Bone marrow (tissue), 2 donors: ENCODE measurements at regions not wholly inside any gene's neighbourhood (a gene's known extent, or its start where the extent isn't known, plus 50 kb on each side); places are given as distances from the start of the nearest gene placed in this dataset.

Experiments
- DNase-seq, 2 donors: peaks; one replicate each; lab custom pipeline; 2025; lab: John Stamatoyannopoulos, UW

- DNase-seq, result no peak
Measured at GRCh38 chr2:60321816-60322215, 231.6 kb downstream of the BCL11A start.

GRCh38 chr2:60320724-60321123 lies 232.7 kb downstream of the BCL11A start:
- no peak for DNase-seq

GRCh38 chr2:60319031-60319547 lies 234.4 kb downstream of the BCL11A start:
- no peak for DNase-seq

DNA sequence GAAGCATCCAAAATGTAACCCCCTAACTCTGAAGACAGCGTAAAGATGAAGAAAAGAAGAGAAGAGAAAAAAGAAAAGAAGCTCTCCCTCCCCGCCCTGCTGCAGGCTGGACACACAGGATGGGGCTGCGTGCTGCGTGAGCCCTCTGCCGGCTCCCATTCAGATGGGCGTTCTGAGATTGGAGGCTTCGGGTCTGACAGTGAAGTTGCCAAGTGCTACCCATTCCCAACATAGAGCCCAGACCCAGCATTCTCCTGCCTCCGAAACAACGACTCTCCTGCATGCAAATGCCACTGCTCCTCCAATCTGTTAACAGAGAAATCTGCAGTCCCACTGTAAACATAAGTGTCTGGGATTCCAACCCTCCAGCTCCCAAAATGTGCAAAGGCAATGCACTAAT lies 234.9 kb downstream of the BCL11A start:
- DNase-seq, result no peak

- no peak for DNase-seq
Measured at GRCh38 chr2:60317844-60318243, 235.6 kb downstream of the BCL11A start.

- DNase-seq, result no peak
Measured at GRCh38 chr2:60317034-60317386, 236.4 kb downstream of the BCL11A start.

DNA sequence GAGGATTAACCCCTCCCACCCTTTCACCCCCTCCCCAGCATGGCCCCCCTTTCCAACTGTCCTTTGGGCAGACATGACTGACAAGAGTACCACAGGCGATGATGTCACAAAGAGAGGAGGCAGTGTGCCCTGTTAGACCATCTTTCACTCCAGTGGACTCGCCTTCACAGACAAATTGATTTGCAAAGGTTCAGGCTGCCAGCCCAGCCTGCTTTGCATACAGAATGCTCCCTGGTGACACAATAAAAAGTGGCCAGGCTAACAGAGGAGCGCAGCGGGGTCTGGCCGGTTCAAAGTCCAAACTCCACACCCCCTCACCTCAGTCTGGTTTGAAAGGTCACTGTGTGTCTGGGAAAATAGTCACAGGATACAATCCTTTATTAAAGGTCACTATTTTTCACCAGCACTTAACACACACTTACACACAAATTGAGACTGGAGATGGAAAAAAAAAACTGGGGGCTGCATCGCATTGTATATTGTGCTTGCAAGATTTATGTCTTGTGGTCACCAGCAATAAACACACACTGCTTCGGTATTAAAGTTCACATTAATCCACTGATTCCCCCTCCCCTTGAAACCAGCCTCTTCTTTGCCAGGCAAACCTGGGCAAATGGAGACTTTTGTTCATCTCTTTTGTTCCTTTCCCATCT lies 236.9 kb downstream of the BCL11A start:
- DNase-seq, result no peak

- DNase-seq, result no peak
Measured at GRCh38 chr2:60313470-60314172, 239.8 kb downstream of the BCL11A start.

- no peak for DNase-seq
Measured at GRCh38 chr2:60312618-60313017, 240.8 kb downstream of the BCL11A start.

DNA sequence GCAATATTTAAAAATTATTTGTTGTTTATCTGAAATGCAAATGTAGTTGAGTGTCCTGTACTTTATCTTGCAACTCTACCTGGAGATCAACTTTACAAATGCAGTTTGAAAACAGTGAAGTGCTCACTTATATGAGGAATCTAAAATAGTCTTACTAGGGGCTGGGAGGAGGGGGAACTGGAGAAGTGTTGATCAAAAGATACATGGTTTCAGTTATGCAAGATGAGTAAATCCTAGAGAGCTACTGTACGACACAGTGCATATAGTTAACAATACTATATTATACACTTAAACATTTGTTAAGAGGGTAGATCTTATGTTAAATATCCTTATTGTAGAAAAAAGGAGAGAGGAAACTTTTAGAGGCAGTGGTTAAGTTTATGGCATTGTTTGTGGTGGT lies 241.9 kb downstream of the BCL11A start:
- DNase-seq, result no peak

DNA sequence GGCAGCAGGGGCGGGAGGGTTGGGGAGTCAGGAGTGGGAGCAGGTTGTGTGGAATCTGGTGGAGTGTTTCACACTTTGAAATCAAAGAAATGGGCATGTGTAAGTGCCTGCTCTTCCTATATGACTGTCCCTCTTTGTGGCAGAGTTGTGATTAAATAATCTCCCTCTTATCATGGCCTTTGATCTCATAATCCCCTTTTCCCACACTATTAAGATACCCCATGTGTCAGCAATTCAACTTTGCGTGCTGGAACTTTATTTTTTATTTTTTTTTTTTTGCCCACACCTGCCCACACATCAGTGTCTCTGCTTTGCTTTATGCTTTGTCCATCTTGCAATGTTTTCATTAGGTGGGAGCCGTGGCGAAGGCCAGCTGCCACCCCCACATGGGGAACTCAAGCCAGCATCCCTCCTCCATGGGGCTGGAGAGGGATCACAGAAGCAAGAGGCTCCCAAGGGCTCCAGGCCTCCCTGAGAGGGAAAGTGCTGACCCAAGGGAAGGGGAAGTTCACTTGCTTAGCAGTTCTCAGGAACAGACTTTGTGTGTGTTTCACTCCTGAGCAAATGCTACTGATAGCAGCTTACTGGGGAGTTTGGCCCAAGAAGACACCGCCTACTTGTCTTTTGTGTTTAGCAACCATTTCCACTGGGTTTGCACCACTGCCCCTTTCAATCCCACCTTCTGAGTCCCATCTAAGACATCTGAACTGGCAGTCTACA lies 243.4 kb downstream of the BCL11A start:
- DNase-seq, result no peak

- DNase-seq, result no peak
Measured at GRCh38 chr2:60309336-60309735, 244.1 kb downstream of the BCL11A start.

DNA sequence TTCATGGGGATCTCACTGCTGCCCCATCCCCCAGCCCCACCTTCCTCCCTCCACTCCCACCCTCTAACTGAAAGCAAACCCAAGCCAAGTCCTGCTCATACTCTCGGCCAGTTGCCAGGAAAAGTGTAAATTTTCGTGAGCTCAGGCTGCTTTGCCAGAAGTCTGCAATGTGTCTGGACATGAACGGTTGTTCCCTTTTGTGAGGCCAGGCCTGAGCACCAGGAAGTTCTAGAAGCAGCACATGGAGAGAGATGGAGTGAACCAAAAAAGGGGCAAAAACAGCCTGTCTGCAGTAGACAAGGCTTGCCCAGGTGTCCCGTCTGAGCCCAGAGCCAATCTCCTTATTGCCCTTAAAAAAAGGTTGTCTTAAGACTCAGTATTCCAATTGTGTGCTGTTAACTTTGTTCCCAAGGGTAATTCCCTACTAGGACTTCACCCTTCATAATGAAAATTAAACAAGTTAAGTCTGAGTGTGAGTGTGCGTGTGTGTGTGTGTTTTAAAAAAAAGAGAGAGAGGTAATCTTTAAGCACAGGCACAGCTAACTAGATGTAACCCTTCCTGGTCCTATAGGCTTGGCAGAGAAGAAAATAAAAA lies 247.1 kb downstream of the BCL11A start:
- peak in 1 of 2 donors; percentile 40 for DNase-seq

DNA sequence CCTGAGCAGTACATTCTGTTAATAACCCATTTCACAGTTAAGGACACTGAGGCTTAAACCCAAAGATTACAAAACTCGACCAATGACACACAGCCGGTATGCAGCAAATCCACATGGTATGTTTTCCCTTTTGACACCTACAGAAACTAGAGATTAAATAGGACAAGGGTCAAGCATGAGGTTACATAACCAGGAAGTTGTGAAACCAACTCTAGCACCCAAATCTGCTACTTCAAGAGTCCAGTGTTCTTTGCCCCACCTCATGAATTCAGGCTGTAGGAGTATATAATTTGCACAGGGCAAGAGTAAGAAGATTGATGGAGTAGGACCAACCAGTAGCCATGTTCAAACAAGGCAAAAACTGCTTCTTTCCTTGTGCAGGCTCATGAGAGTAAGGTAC lies 249.8 kb downstream of the BCL11A start:
- no peak for DNase-seq

DNA sequence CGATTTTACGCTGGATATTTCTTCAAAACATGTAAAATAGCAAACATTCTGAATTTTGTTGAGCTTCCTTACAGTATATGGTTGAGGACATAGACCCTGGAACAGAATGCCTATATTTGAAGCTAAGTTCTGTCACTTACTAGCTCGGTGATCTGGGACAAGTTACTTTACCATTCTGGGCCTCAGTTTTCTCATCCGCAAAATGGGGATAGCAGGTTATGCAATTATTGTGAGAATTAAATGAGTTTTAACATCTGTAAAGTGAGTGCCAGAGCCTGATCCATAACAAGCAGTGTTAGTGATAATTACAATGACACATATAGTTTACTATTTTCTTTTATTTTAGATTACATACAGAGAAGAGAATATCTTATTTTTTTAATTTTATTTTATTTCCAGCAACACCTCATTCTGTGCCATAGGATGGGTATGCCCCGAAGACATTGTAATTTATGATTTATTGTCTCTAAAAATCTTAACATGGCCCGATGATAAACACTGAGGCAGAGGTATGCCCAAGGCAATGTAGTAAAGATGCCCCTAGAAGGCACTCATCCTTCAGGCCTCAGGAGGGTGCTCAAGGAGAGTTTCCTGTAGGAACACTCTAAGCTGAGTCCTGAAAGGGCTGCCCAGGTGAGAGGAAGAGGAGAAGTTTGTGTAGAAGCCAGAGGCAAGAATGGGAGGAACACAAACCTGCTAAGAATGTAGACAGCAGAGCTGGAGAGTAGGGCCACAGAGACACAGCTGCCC lies 250.9 kb downstream of the BCL11A start:
- DNase-seq, result no peak

DNA sequence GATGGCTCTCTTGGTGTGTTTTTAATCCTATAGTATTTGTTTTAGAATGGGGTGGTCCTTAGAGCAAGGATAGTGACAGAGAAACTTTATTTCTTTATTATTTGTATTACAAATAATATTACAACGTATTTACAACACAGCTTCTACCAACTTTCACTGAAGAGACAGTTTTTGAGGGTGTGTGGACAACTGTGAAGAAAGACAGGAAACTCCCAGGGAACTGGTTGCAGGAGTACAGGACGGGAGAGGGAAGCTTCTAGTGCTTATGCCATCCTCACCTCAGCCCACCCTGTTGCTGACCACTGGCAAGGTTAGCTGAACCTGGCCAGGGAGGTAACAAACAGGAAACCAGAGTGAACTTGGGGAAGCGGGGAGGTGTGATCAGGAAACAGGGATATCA lies 251.7 kb downstream of the BCL11A start:
- no peak for DNase-seq

DNA sequence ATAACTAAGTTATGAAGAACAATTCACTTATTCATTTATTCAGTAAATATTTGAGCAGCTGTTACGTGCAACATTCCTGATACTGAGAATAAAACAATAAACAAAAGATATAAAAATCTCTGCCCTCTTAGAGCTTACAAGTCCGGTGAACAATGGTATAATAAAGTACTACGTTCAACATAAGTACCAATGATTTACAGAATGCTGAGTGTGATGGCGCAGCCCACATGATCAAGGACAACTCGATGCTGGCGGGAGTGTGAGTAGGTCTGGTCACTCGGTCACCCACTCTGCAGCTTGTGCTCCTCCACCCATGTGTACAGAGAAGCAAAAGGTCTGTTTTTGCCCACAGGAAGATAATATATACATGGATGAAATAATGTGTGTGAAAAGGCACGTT lies 254.3 kb downstream of the BCL11A start:
- no peak for DNase-seq

DNA sequence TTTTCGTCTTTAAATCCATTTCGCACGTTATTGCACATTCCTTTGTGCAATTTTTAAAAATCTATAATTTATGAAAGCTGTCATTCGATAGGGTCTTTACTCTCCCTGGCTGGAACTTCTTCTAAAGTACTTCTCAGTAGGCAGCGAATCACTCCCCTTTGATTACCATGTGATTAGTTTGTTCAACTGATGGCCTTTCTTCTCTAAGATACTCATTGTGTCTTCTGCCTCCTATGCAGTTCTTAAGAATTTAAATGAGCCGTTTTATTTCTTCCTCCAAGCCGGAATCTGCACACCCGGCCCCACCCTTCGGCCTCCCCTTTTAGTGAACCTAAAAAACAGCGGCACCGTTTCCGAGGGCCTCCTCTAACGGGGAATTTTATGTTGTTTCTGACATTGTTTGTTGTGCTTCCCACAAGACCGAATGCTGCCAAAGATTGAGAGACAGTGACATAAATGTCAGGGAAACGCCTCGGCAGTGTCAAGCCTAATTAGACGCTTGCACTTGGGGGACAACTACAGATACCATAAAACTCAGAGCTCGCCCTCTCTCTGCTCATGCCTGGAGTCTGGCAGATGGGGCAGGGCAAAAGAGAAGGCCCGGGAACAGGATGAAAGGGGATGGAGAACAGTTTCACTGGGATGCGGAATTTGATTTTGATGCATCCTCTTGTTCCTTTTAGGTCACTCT lies 255.3 kb downstream of the BCL11A start:
- DNase-seq, result no peak

- no peak for DNase-seq
Measured at GRCh38 chr2:60297296-60298005, 256.0 kb downstream of the BCL11A start.

DNA sequence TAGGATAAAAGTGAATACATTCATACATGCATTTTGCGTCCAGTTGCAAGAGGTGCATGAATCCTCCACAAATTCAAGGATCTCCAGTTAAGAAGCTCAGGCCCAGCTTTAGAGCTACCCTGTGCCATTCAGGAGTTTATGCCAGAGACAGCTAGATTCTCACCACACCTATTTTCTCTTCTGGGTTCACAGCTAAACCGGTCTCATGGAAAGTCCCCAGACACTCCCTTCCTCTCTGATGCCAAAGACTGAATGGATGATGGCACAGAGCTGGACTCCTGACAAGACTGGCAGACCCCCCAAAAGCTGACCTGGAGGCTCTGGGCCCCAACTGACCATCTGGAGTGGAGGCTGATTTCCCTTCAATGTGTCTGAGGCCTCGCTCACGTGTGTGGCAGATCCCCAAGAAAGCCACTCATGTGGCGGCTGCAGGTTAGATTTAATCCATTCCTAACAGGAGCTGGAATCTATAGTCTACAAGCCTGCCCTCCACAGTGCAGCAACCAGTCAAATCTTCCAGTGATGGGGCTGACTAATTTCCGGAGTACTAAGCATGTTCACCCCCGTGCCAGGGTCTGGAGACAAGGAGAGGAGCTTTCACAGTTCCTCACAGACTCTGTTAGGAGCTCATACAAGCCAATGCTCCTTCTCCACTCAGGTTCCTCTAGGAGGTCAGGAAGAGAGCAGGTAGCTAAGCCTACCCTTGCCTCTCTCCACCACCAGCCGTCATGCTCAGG lies 257.1 kb downstream of the BCL11A start:
- no peak for DNase-seq
